Stomach (tissue), 4 donors: ENCODE measurements at regions not wholly inside any gene's neighbourhood (a gene's known extent, or its start where the extent isn't known, plus 50 kb on each side); places are given as distances from the start of the nearest gene placed in this dataset.

Experiments used
- EP300 ChIP-seq: sonication (generic); formaldehyde crosslinking; IDR thresholded peaks from one replicate; pipeline ENCODE4 v1.6.1; 2017; ENCODE audit warnings: antibody characterized with exemption
- POLR2A ChIP-seq, 4 donors: fragments of 450-650 bp; IDR thresholded peaks; one replicate each; pipeline ENCODE4 v1.6.1; 2016; ENCODE audit warnings: antibody characterized with exemption in 4 of 4, control low read depth in 2 of 4, mild to moderate bottlenecking in 1 of 4, moderate library complexity in 1 of 4
- POLR2AphosphoS5 ChIP-seq, 3 donors: sonication (generic); formaldehyde crosslinking; IDR thresholded peaks; one replicate each; pipeline ENCODE4 v1.6.1; 2016; ENCODE audit warnings: antibody characterized with exemption in 3 of 3
- TF ChIP-seq, protein P1 (sequence below), 7 experiments: fragments of 450-650 bp in 4 of 7; fragments of 200-600 bp in 3 of 7; sonication (generic) in 3 of 7; IDR thresholded peaks; one replicate each; pipeline ENCODE4 v1.5.1; 2016 to 2019; ENCODE audit warnings: antibody characterized with exemption in 7 of 7, control low read depth in 2 of 7, mild to moderate bottlenecking in 1 of 7

GRCh38 chr12:86613311-86613710 is 357.1 kb upstream of the MGAT4C start:
- TF ChIP-seq, protein P1, sequence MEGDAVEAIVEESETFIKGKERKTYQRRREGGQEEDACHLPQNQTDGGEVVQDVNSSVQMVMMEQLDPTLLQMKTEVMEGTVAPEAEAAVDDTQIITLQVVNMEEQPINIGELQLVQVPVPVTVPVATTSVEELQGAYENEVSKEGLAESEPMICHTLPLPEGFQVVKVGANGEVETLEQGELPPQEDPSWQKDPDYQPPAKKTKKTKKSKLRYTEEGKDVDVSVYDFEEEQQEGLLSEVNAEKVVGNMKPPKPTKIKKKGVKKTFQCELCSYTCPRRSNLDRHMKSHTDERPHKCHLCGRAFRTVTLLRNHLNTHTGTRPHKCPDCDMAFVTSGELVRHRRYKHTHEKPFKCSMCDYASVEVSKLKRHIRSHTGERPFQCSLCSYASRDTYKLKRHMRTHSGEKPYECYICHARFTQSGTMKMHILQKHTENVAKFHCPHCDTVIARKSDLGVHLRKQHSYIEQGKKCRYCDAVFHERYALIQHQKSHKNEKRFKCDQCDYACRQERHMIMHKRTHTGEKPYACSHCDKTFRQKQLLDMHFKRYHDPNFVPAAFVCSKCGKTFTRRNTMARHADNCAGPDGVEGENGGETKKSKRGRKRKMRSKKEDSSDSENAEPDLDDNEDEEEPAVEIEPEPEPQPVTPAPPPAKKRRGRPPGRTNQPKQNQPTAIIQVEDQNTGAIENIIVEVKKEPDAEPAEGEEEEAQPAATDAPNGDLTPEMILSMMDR (IDR thresholded peaks at IDR 0.05) = no peak
- TF ChIP-seq POLR2AphosphoS5 (IDR thresholded peaks at IDR 0.05) (no peak), POLR2A (IDR thresholded peaks at IDR 0.05) (no peak), EP300 (no peak)
